ENCODE measurements at regions not wholly inside any gene's neighbourhood (a gene's known extent, or its start where the extent isn't known, plus 50 kb on each side); places are given as distances from the start of the nearest gene placed in this dataset.

DNA sequence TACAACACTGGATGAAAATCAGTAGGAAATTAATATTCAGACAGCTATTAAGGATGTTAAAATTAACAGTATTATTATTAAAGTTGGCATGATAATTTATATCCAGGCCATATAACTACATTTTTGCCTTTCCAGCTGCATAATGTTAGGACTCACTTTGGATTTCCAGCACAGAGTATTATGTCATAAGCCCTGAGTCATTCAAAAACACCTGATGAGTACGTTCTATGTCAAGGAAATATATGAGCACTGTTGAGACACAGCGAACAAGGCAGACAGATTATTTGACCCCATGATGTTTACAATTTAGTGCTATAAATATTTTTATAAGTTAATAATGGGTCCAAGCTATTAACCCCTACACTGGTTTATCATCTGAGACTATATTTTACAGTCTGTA lies 59.8 kb upstream of the RIT2 start:
- in situ Hi-C loops (cut with HindIII; ENCODE audit: low pct_unique_long_range_greater_than_20kb, low sequenced_read_pairs) (no loop called here), intact Hi-C loops (cut with micrococcal nuclease; ENCODE audit: unreplicated experiment) (no loop called here)
- ChIA-PET CTCF (no interaction called here), POLR2A (no interaction called here)
- BruUV-seq (replicated peaks) = no TSS peak
- H3K36me3 ChIP-seq (ENCODE audit: control insufficient read depth, insufficient read depth, low read length) = no peaks in the 10 kb centered on the region
- ATAC-seq (no peak), DNase-seq (ENCODE audit: low read depth, low spot score) (no peak)
- H3K4me1 ChIP-seq (ENCODE audit: control insufficient read depth, insufficient read depth, low read length) = no peaks in the 10 kb centered on the region
- TF ChIP-seq CTCF (IDR thresholded peaks at IDR 0.05) = no peak
- TF ChIP-seq TCF7L2 (IDR thresholded peaks at IDR 0.05; ENCODE audit: low read depth, low read length) = no peak
- TF ChIP-seq POLR2AphosphoS5 (IDR thresholded peaks at IDR 0.05; ENCODE audit: low read depth, low read length) = no peak
- TF ChIP-seq, protein P1, sequence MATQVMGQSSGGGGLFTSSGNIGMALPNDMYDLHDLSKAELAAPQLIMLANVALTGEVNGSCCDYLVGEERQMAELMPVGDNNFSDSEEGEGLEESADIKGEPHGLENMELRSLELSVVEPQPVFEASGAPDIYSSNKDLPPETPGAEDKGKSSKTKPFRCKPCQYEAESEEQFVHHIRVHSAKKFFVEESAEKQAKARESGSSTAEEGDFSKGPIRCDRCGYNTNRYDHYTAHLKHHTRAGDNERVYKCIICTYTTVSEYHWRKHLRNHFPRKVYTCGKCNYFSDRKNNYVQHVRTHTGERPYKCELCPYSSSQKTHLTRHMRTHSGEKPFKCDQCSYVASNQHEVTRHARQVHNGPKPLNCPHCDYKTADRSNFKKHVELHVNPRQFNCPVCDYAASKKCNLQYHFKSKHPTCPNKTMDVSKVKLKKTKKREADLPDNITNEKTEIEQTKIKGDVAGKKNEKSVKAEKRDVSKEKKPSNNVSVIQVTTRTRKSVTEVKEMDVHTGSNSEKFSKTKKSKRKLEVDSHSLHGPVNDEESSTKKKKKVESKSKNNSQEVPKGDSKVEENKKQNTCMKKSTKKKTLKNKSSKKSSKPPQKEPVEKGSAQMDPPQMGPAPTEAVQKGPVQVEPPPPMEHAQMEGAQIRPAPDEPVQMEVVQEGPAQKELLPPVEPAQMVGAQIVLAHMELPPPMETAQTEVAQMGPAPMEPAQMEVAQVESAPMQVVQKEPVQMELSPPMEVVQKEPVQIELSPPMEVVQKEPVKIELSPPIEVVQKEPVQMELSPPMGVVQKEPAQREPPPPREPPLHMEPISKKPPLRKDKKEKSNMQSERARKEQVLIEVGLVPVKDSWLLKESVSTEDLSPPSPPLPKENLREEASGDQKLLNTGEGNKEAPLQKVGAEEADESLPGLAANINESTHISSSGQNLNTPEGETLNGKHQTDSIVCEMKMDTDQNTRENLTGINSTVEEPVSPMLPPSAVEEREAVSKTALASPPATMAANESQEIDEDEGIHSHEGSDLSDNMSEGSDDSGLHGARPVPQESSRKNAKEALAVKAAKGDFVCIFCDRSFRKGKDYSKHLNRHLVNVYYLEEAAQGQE (IDR thresholded peaks at IDR 0.05; ENCODE audit: insufficient read depth in 1 of 2, low read depth in 2 of 2, low read length in 1 of 2) = no peak
- no peak for TF ChIP-seq SIN3A (IDR thresholded peaks at IDR 0.05; ENCODE audit: borderline replicate concordance, insufficient read depth, low read depth, low read length)
- no peaks in the 10 kb centered on the region for H3K27me3 ChIP-seq (ENCODE audit: control insufficient read depth, insufficient read depth, low read length)
- H3K27ac ChIP-seq (ENCODE audit: low read length) = no peak overlapping the region
- H3K9me3 ChIP-seq (ENCODE audit: control insufficient read depth, insufficient read depth, low read depth, low read length) = no peaks in the 10 kb centered on the region
- H3K4me3 ChIP-seq (ENCODE audit: low read depth in 2 of 2, low read length in 2 of 2) = no peak overlapping the region

DNA sequence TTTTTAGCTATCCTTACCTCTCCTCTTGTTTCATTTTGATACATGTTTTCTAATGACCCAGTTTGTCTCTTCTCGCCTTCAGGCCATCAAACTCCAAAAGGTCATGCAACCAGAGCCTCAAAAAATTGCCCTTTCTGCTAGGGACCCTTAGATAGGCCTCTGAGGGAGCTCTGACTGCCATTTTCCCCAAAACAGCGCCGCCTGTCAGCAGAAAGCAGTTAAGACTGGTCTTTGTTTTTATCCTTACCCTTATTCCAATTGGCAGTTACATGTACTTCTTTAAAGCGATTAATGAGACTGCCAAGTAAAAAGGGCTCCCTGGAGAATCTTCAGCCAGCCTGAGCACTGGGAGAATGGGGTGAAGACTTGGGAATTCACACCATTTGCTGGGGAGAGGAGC lies 55.1 kb upstream of the RIT2 start:
- in situ Hi-C loops (cut with HindIII; ENCODE audit: low pct_unique_long_range_greater_than_20kb, low sequenced_read_pairs) = no loop called here
- TF ChIP-seq CTCF (IDR thresholded peaks at IDR 0.05) = no peak
- TF ChIP-seq, protein P1 (IDR thresholded peaks at IDR 0.05; ENCODE audit: insufficient read depth in 1 of 2, low read depth in 2 of 2, low read length in 1 of 2) = no peak
- no peak for TF ChIP-seq SIN3A (IDR thresholded peaks at IDR 0.05; ENCODE audit: borderline replicate concordance, insufficient read depth, low read depth, low read length)
- TF ChIP-seq TCF7L2 (IDR thresholded peaks at IDR 0.05; ENCODE audit: low read depth, low read length) = no peak
- TF ChIP-seq POLR2AphosphoS5 (IDR thresholded peaks at IDR 0.05; ENCODE audit: low read depth, low read length) = no peak
- H3K4me1 ChIP-seq (ENCODE audit: control insufficient read depth, insufficient read depth, low read length) = no peaks in the 10 kb centered on the region
- no peak for DNase-seq (ENCODE audit: low read depth, low spot score)
- no peaks in the 10 kb centered on the region for H3K9me3 ChIP-seq (ENCODE audit: control insufficient read depth, insufficient read depth, low read depth, low read length)
- no peak for ATAC-seq
- no TSS peak for BruUV-seq (replicated peaks)
- ChIA-PET CTCF (interaction anchor here (0.6 kb wide), 1 partner anchor 866 kb away, joined by 3 read pairs; no protein-coding TSS in a partner anchor), POLR2A (no interaction called here)
- H3K4me3 ChIP-seq (ENCODE audit: low read depth in 2 of 2, low read length in 2 of 2) = no peak overlapping the region
- no peaks in the 10 kb centered on the region for H3K36me3 ChIP-seq (ENCODE audit: control insufficient read depth, insufficient read depth, low read length)
- intact Hi-C loops (cut with micrococcal nuclease; ENCODE audit: unreplicated experiment) = no loop called here
- no peak overlapping the region for H3K27ac ChIP-seq (ENCODE audit: low read length)
- no peaks in the 10 kb centered on the region for H3K27me3 ChIP-seq (ENCODE audit: control insufficient read depth, insufficient read depth, low read length)
